H1 (cell line): ENCODE measurements at regions not wholly inside any gene's neighbourhood (a gene's known extent, or its start where the extent isn't known, plus 50 kb on each side); places are given as distances from the start of the nearest gene placed in this dataset.

Experiments
- CTCF ChIA-PET: fragments of 300-600 bp; sonication (Branson Sonifier 250); formaldehyde crosslinking; loops from one replicate; lab custom pipeline; 2021; ENCODE audit not compliant: partially characterized antibody; lab: Charles Lee
- POLR2A ChIA-PET: fragments of 300-600 bp; sonication (Branson Sonifier 250); formaldehyde crosslinking; loops from one replicate; lab custom pipeline; 2021; ENCODE audit warnings: inconsistent platforms; ENCODE audit not compliant: partially characterized antibody; lab: Charles Lee
- DNase-seq, 2 experiments: peaks; one replicate each; pipeline versions ENCODE4 v3.0.0 to v3.0.0-alpha.2; 2010 to 2022; ENCODE audit warnings: low spot score in 2 of 2, low read depth in 1 of 2, mixed read lengths in 1 of 2
- FAIRE-seq: peaks from 2 replicates; lab custom pipeline; 2011; peaks lifted over from hg19 to GRCh38; lab: Jason Lieb, UNC
- H2AFZ ChIP-seq: 2 replicates; pipeline ENCODE4 v1.8.1; 2012; ENCODE audit warnings: low read length, inconsistent platforms
- H2AK5ac ChIP-seq: 2 replicates; pipeline ENCODE4 v1.6.1; 2013; ENCODE audit warnings: low read depth, low read length
- H2BK120ac ChIP-seq: replicated peaks from 2 replicates; pipeline ENCODE3; 2013; ENCODE audit warnings: low read depth, low read length, inconsistent platforms
- H2BK12ac ChIP-seq: 2 replicates; pipeline ENCODE4 v1.6.1; 2013; ENCODE audit warnings: low read depth, low read length
- H2BK15ac ChIP-seq: 2 replicates; pipeline ENCODE4 v1.6.1; 2013; ENCODE audit warnings: low read length
- H2BK20ac ChIP-seq: 2 replicates; pipeline ENCODE4 v1.6.1; 2013; ENCODE audit warnings: low read length
- H2BK5ac ChIP-seq: 2 replicates; pipeline ENCODE4 v1.6.1; 2013; ENCODE audit warnings: low read depth, low read length
- H3K14ac ChIP-seq: 2 replicates; pipeline ENCODE4 v1.6.1; 2013; ENCODE audit warnings: inconsistent platforms; ENCODE audit not compliant: insufficient read length
- H3K18ac ChIP-seq: 2 replicates; pipeline ENCODE4 v1.6.1; 2013; ENCODE audit warnings: low read length; ENCODE audit errors: extremely low read depth
- H3K23ac ChIP-seq: 2 replicates; pipeline ENCODE4 v1.6.1; 2013; ENCODE audit warnings: inconsistent platforms; ENCODE audit not compliant: insufficient read length
- H3K23me2 ChIP-seq: 2 replicates; pipeline ENCODE4 v1.6.1; 2013; ENCODE audit warnings: low read depth, low read length
- H3K27ac ChIP-seq: 2 replicates; pipeline ENCODE4 v1.6.1; 2011; ENCODE audit warnings: low read depth, low read length, inconsistent platforms
- H3K27me3 ChIP-seq, 4 experiments: replicated peaks in 1 of 4; 1 replicate in 1 of 4; 2 replicates in 3 of 4; pipeline versions ENCODE4 v1.6.1 to v1.8.1; 2011 to 2013; ENCODE audit warnings: low read length in 3 of 4, mild to moderate bottlenecking in 3 of 4, inconsistent platforms in 2 of 4, mixed read lengths in 2 of 4, moderate library complexity in 1 of 4; ENCODE audit not compliant: control insufficient read depth in 3 of 4, insufficient read depth in 3 of 4; ENCODE audit errors: extremely low read depth in 1 of 4
- H3K36me3 ChIP-seq, 4 experiments: 2 replicates each; pipeline versions ENCODE4 v1.6.1 to v1.8.1; 2011 to 2013; ENCODE audit warnings: mild to moderate bottlenecking in 4 of 4, low read length in 3 of 4, moderate library complexity in 2 of 4, control low read depth in 1 of 4, inconsistent platforms in 1 of 4; ENCODE audit not compliant: insufficient read depth in 4 of 4, control insufficient read depth in 2 of 4
- H3K4ac ChIP-seq: replicated peaks from 2 replicates; pipeline ENCODE3; 2013; ENCODE audit warnings: low read length, low read depth, mixed read lengths, inconsistent platforms; ENCODE audit not compliant: insufficient read length
- H3K4me1 ChIP-seq, 4 experiments: replicated peaks in 1 of 4; 1 replicate in 1 of 4; 2 replicates in 3 of 4; pipeline versions ENCODE4 v1.6.1 to v1.8.1; 2011 to 2013; ENCODE audit warnings: low read length in 3 of 4, inconsistent platforms in 2 of 4, mixed read lengths in 1 of 4; ENCODE audit not compliant: insufficient read depth in 4 of 4, control insufficient read depth in 3 of 4
- H3K4me2 ChIP-seq, 2 experiments: 2 replicates each; pipeline versions ENCODE4 v1.6.1 to v1.8.1; 2011 to 2013; ENCODE audit warnings: low read depth in 2 of 2, low read length in 2 of 2, control low read depth in 1 of 2, inconsistent platforms in 1 of 2, mild to moderate bottlenecking in 1 of 2; ENCODE audit not compliant: insufficient read depth in 1 of 2
- H3K4me3 ChIP-seq, 4 experiments: fragments of 200-600, 300-600 bp in 1 of 4; sonication (generic), shearing (Covaris generic), sonication (Bioruptor Twin) in 1 of 4; 2 replicates each; pipeline versions ENCODE4 v1.5.1 to v1.8.1; 2011 to 2016; ENCODE audit warnings: low read length in 4 of 4, low read depth in 3 of 4, control low read depth in 2 of 4, inconsistent platforms in 2 of 4, mild to moderate bottlenecking in 2 of 4, mixed read lengths in 1 of 4, moderate library complexity in 1 of 4; ENCODE audit not compliant: insufficient read depth in 2 of 4; ENCODE audit errors: extremely low read depth in 1 of 4
- H3K56ac ChIP-seq: replicated peaks from 2 replicates; pipeline ENCODE3; 2013; ENCODE audit warnings: low read depth, mild to moderate bottlenecking, mixed read lengths, low read length, inconsistent platforms; ENCODE audit not compliant: insufficient read length
- H3K79me1 ChIP-seq: 2 replicates; pipeline ENCODE4 v1.6.1; 2013; ENCODE audit warnings: low read depth, low read length, control low read depth
- H3K79me2 ChIP-seq, 2 experiments: 2 replicates each; pipeline versions ENCODE4 v1.6.1 to v1.8.1; 2012 to 2013; ENCODE audit warnings: low read length in 2 of 2, mild to moderate bottlenecking in 2 of 2, inconsistent platforms in 1 of 2; ENCODE audit not compliant: insufficient read depth in 2 of 2, control insufficient read depth in 1 of 2
- H3K9ac ChIP-seq, 4 experiments: replicated peaks in 1 of 4; 1 replicate in 1 of 4; 2 replicates in 3 of 4; pipeline versions ENCODE4 v1.6.1 to v1.8.1; 2011 to 2013; ENCODE audit warnings: low read depth in 3 of 4, low read length in 3 of 4, control low read depth in 2 of 4, mild to moderate bottlenecking in 2 of 4, moderate library complexity in 2 of 4, inconsistent platforms in 1 of 4; ENCODE audit errors: extremely low read depth in 1 of 4
- H3K9me3 ChIP-seq, 2 experiments: 2 replicates each; pipeline versions ENCODE4 v1.6.1 to v1.8.1; 2012 to 2013; ENCODE audit warnings: mild to moderate bottlenecking in 2 of 2, moderate library complexity in 2 of 2, control low read depth in 1 of 2, inconsistent platforms in 1 of 2, low read depth in 1 of 2, low read length in 1 of 2, mixed read lengths in 1 of 2; ENCODE audit not compliant: insufficient read depth in 2 of 2
- H4K20me1 ChIP-seq, 2 experiments: replicated peaks in 1 of 2; 2 replicates each; pipeline versions ENCODE3 to v1.8.1; 2011 to 2013; ENCODE audit warnings: inconsistent platforms in 2 of 2, low read length in 2 of 2, mild to moderate bottlenecking in 1 of 2; ENCODE audit not compliant: insufficient read depth in 2 of 2, control insufficient read depth in 1 of 2
- H4K5ac ChIP-seq: 2 replicates; pipeline ENCODE4 v1.6.1; 2013; ENCODE audit warnings: low read length, low read depth, mixed read lengths, inconsistent platforms; ENCODE audit not compliant: insufficient read length
- H4K8ac ChIP-seq: 2 replicates; pipeline ENCODE4 v1.8.0; 2013; ENCODE audit warnings: mild to moderate bottlenecking, moderate library complexity, low read length, inconsistent platforms; ENCODE audit not compliant: insufficient read depth; ENCODE audit errors: extremely low read depth
- H4K91ac ChIP-seq: replicated peaks from 2 replicates; pipeline ENCODE3; 2013; ENCODE audit warnings: low read length, mixed read lengths, inconsistent platforms; ENCODE audit not compliant: insufficient read length
- CEBPB ChIP-seq: IDR thresholded peaks from 2 replicates; pipeline ENCODE4 v1.6.1; 2012; ENCODE audit warnings: low read depth, low read length
- CREB1 ChIP-seq: IDR thresholded peaks from 2 replicates; pipeline ENCODE4 v1.6.1; 2012; ENCODE audit warnings: inconsistent platforms
- CTBP2 ChIP-seq: IDR thresholded peaks from 2 replicates; pipeline ENCODE4 v1.7.0; 2011; ENCODE audit warnings: borderline replicate concordance, mild to moderate bottlenecking, moderate library complexity, mixed read lengths, low read length; ENCODE audit not compliant: insufficient read depth, insufficient read length
- FOSL1 ChIP-seq: IDR thresholded peaks from 2 replicates; pipeline ENCODE4 v1.6.1; 2011; ENCODE audit warnings: mild to moderate bottlenecking, low read depth, low read length, moderate library complexity; ENCODE audit not compliant: insufficient read depth
- HDAC2 ChIP-seq, 2 experiments: fragments of 300-600 bp in 1 of 2; sonication (generic) in 1 of 2; IDR thresholded peaks; 2 replicates each; pipeline ENCODE4 v1.6.1; 2011 to 2012; ENCODE audit warnings: low read depth in 2 of 2, low read length in 2 of 2, mild to moderate bottlenecking in 2 of 2, moderate library complexity in 2 of 2, borderline replicate concordance in 1 of 2, inconsistent platforms in 1 of 2
- MAFK ChIP-seq: IDR thresholded peaks from 2 replicates; pipeline ENCODE4 v1.6.1; 2012; ENCODE audit warnings: low read depth, mild to moderate bottlenecking, improper control_type of control experiment, low read length
- RFX5 ChIP-seq: IDR thresholded peaks from 2 replicates; pipeline ENCODE4 v1.6.1; 2011; ENCODE audit warnings: low read depth, low read length, improper control_type of control experiment, borderline replicate concordance
- WGBS, 2 experiments: shearing (Covaris generic) in 1 of 2; methylation state at CpG; one replicate each; pipeline versions ENCODE4 v1.1.6 to v1.1.7; 2013 to 2015; ENCODE audit warnings: low lambda C conversion rate in 2 of 2, mixed read lengths in 2 of 2, inconsistent platforms in 1 of 2, low coverage in 1 of 2, missing lambda C conversion rate in 1 of 2; ENCODE audit not compliant: insufficient replicate concordance in 2 of 2, insufficient coverage in 1 of 2, insufficient read length in 1 of 2; ENCODE audit errors: extremely low coverage in 1 of 2, missing lambda C conversion rate in 1 of 2; 5-methylcytosine and 5-hydroxymethylcytosine counted together

- no peak overlapping the region for H2BK20ac ChIP-seq
- no peaks in the 10 kb centered on the region for H3K36me3 ChIP-seq
- peaks cover 0 to 3% (median 0%) of the 10 kb centered on the region in 4 experiments; a peak in 2 of 7 replicates for H3K4me1 ChIP-seq
- no peak overlapping the region for H2AK5ac ChIP-seq
- H3K79me1 ChIP-seq, result no peaks in the 10 kb centered on the region
- no peak overlapping the region for H2BK5ac ChIP-seq
- H4K8ac ChIP-seq, result no peak overlapping the region
- no peak overlapping the region for H2BK12ac ChIP-seq
- no peak overlapping the region for H3K23ac ChIP-seq
- H3K27me3 ChIP-seq, result peaks cover 0 to 2% (median 0%) of the 10 kb centered on the region in 4 experiments; a peak in 1 of 7 replicates
- no peak for FAIRE-seq
- H3K4me3 ChIP-seq, result no peak overlapping the region
- no peak overlapping the region for H3K18ac ChIP-seq
- H3K4ac ChIP-seq, result no peak overlapping the region
- POLR2A ChIA-PET, result no interaction called here
- DNase-seq, result no peak
- H4K5ac ChIP-seq, result no peak overlapping the region
- no peak overlapping the region for H4K91ac ChIP-seq
- H3K9me3 ChIP-seq, result no peaks in the 10 kb centered on the region
- H3K23me2 ChIP-seq, result no peaks in the 10 kb centered on the region
- no peaks in the 10 kb centered on the region for H4K20me1 ChIP-seq
- no peak overlapping the region for H2BK15ac ChIP-seq
- no peak overlapping the region for H3K4me2 ChIP-seq
- CTCF ChIA-PET, result no interaction called here
- no peak overlapping the region for H3K27ac ChIP-seq
- no peak overlapping the region for H2BK120ac ChIP-seq
- TF ChIP-seq RFX5 (no peak), HDAC2 (IDR thresholded peaks at IDR 0.05; ENCODE audit: borderline replicate concordance in 1 of 2, low read depth in 2 of 2, low read length in 2 of 2) (no peak), CTBP2 (no peak), CEBPB (no peak), CREB1 (no peak), MAFK (no peak), FOSL1 (no peak)
- no peak overlapping the region for H2AFZ ChIP-seq
- no peak overlapping the region for H3K9ac ChIP-seq
- H3K14ac ChIP-seq, result no peak overlapping the region
- no peaks in the 10 kb centered on the region for H3K79me2 ChIP-seq
- WGBS, 2 experiments, result 95% methylated on average over 3 of the region's 3 CpGs; no CpG with 5 or more reads in 1 of the 2 experiments
- no peak overlapping the region for H3K56ac ChIP-seq
These were observed 203.2 kb upstream of the ACVR2A start for GRCh38 chr2:147641651-147642050.
